ENCODE measurements at regions not wholly inside any gene's neighbourhood (a gene's known extent, or its start where the extent isn't known, plus 50 kb on each side); places are given as distances from the start of the nearest gene placed in this dataset.

DNA sequence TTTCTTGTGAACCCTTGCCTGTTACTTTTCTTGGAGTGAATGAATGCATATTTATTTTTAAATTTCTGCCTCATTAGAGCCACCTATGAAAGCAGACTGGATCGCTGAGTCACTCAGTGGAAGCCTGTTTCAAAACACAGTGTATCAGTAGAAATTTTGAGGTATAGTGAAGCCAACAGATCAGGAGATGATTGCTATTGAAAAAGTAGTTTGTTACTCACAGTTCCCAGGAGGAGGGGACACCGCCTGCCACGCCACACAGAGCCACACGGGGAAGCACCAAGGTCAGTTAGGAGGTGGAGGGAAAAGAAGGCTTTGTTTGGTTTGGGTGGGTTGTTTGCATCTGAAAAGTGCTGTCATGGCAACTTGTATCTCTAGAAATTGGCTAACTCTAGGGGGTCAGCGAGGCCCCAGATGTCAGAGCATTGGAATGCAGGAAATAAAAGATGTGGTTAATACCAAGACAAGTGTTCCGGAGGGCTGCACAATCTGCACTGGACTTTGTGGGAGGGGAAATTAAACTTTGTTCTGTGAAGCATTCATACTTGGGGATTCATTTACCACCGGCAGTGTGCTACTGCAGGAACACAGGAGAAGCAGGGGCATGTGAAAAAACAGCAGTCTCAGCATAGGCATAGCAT is 106.4 kb upstream of the SDK1 start:
- DNase-seq (ENCODE audit: low read depth, low spot score) (no peak), FAIRE-seq (no peak)
- H3K9me1 ChIP-seq (ENCODE audit: control insufficient read depth, extremely low read depth, insufficient read depth, low read length) = no peaks in the 10 kb centered on the region
- no peaks in the 10 kb centered on the region for H3K27me3 ChIP-seq (ENCODE audit: control insufficient read depth, extremely low read depth, insufficient read depth, low read length)
- H3K9ac ChIP-seq (ENCODE audit: control insufficient read depth, extremely low read depth, insufficient read depth, low read length) = no peak overlapping the region
- H3K27ac ChIP-seq (ENCODE audit: control insufficient read depth, insufficient read depth, low read length) = no peak overlapping the region
- H3K4me2 ChIP-seq (ENCODE audit: control insufficient read depth, extremely low read depth, insufficient read depth, low read depth, low read length) = no peak overlapping the region
- H3K36me3 ChIP-seq (ENCODE audit: control insufficient read depth in 2 of 2, extremely low read depth in 1 of 2, insufficient read depth in 2 of 2, low read length in 2 of 2) = no peaks in the 10 kb centered on the region
- dilution Hi-C loops (cut with MboI; ENCODE audit: extremely low pct_ligation_motif_present, low sequenced_read_pairs) = no loop called here
- H3K4me3 ChIP-seq (ENCODE audit: control insufficient read depth in 2 of 3, extremely low read depth in 1 of 3, insufficient read depth in 2 of 3, low read depth in 1 of 3, low read length in 3 of 3) = no peak overlapping the region
- H3K9me3 ChIP-seq (ENCODE audit: control insufficient read depth, low read depth, low read length) = no peaks in the 10 kb centered on the region
- no peaks in the 10 kb centered on the region for H3K4me1 ChIP-seq (ENCODE audit: control insufficient read depth, extremely low read depth, insufficient read depth, low read length)
- TF ChIP-seq EZH2 (IDR thresholded peaks at IDR 0.05; ENCODE audit: low read length) (no peak), CTCF (optimal IDR thresholded peaks at IDR 0.05 in 1 of 3, IDR thresholded peaks at IDR 0.05 in 1 of 3, conservative IDR thresholded peaks at IDR 0.05 in 1 of 3; ENCODE audit: extremely low read depth in 1 of 3, insufficient read depth in 2 of 3, low read length in 3 of 3) (no peak)
- no peaks in the 10 kb centered on the region for H3K79me2 ChIP-seq (ENCODE audit: control insufficient read depth, insufficient read depth, low read length)
- H4K20me1 ChIP-seq (ENCODE audit: control insufficient read depth, extremely low read depth, insufficient read depth, low read length) = no peaks in the 10 kb centered on the region
- no peak overlapping the region for H2AFZ ChIP-seq (ENCODE audit: control insufficient read depth, low read length)

DNA sequence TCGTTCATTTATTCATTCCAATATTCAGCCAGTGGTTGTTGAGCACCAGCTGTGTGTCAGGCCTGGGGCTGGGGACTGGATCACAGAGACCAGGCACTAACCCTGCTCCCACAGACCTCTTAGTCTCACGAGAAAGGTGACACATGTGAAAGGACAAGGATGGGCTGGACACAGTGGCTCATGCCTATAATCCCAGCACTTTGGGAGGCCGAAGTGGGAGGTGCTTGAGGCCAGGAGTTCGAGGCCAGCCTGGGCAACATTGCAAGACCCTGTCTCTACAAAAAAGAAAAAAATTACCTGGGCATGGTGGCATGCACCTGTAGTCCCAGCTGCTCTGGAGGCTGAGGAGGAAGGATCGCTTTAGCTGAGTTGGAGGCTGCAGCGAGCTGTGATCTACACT is 105.9 kb upstream of the SDK1 start:
- Histone ChIP-seq H3K9me1 (ENCODE audit: control insufficient read depth, extremely low read depth, insufficient read depth, low read length) (no peaks in the 10 kb centered on the region), H3K36me3 (ENCODE audit: control insufficient read depth in 2 of 2, extremely low read depth in 1 of 2, insufficient read depth in 2 of 2, low read length in 2 of 2) (no peaks in the 10 kb centered on the region), H2AFZ (ENCODE audit: control insufficient read depth, low read length) (no peak overlapping the region), H3K79me2 (ENCODE audit: control insufficient read depth, insufficient read depth, low read length) (no peaks in the 10 kb centered on the region), H3K4me2 (ENCODE audit: control insufficient read depth, extremely low read depth, insufficient read depth, low read depth, low read length) (no peak overlapping the region), H4K20me1 (ENCODE audit: control insufficient read depth, extremely low read depth, insufficient read depth, low read length) (no peaks in the 10 kb centered on the region), H3K9me3 (ENCODE audit: control insufficient read depth, low read depth, low read length) (no peaks in the 10 kb centered on the region), H3K27me3 (ENCODE audit: control insufficient read depth, extremely low read depth, insufficient read depth, low read length) (no peaks in the 10 kb centered on the region), H3K4me3 (ENCODE audit: control insufficient read depth in 2 of 3, extremely low read depth in 1 of 3, insufficient read depth in 2 of 3, low read depth in 1 of 3, low read length in 3 of 3) (no peak overlapping the region), H3K9ac (ENCODE audit: control insufficient read depth, extremely low read depth, insufficient read depth, low read length) (no peak overlapping the region), H3K4me1 (ENCODE audit: control insufficient read depth, extremely low read depth, insufficient read depth, low read length) (no peaks in the 10 kb centered on the region), H3K27ac (ENCODE audit: control insufficient read depth, insufficient read depth, low read length) (no peak overlapping the region)
- dilution Hi-C loops (cut with MboI; ENCODE audit: extremely low pct_ligation_motif_present, low sequenced_read_pairs) = no loop called here
- FAIRE-seq = no peak
- no peak for TF ChIP-seq CTCF (optimal IDR thresholded peaks at IDR 0.05 in 1 of 3, IDR thresholded peaks at IDR 0.05 in 1 of 3, conservative IDR thresholded peaks at IDR 0.05 in 1 of 3; ENCODE audit: extremely low read depth in 1 of 3, insufficient read depth in 2 of 3, low read length in 3 of 3)
- no peak for TF ChIP-seq EZH2 (IDR thresholded peaks at IDR 0.05; ENCODE audit: low read length)
- no peak for DNase-seq (ENCODE audit: low read depth, low spot score)

Data from keratinocyte (primary cell).